HUES64 (cell line): ENCODE measurements at regions not wholly inside any gene's neighbourhood (a gene's known extent, or its start where the extent isn't known, plus 50 kb on each side); places are given as distances from the start of the nearest gene placed in this dataset.
A peak's percentile ranks its signal among the peaks of the same experiment; 100 is the strongest.

ENCODE experiments used
- H3K27ac ChIP-seq: 2 replicates; pipeline ENCODE4 v1.7.0; 2013; ENCODE audit warnings: low read depth, low read length, inconsistent platforms
- H3K27me3 ChIP-seq: 2 replicates; pipeline ENCODE4 v1.6.1; 2013; ENCODE audit warnings: mild to moderate bottlenecking, low read length; ENCODE audit not compliant: insufficient read depth
- H3K36me3 ChIP-seq: 2 replicates; pipeline ENCODE4 v1.6.1; 2013; ENCODE audit warnings: mild to moderate bottlenecking, low read length; ENCODE audit not compliant: insufficient read depth
- H3K4me1 ChIP-seq: 2 replicates; pipeline ENCODE4 v1.6.1; 2013; ENCODE audit warnings: mild to moderate bottlenecking, low read length, moderate library complexity; ENCODE audit not compliant: insufficient read depth
- H3K4me3 ChIP-seq: 2 replicates; pipeline ENCODE4 v1.5.1; 2013; ENCODE audit warnings: mild to moderate bottlenecking, low read length, moderate library complexity
- H3K9ac ChIP-seq: 2 replicates; pipeline ENCODE4 v1.6.1; 2013; ENCODE audit warnings: mild to moderate bottlenecking, low read depth, low read length
- H3K9me3 ChIP-seq: 2 replicates; pipeline ENCODE4 v1.6.1; 2013; ENCODE audit warnings: low read depth, low read length; ENCODE audit not compliant: insufficient read depth
- WGBS: fragments of 150-250, 120-280 bp; methylation state at CpG from one replicate; pipeline ENCODE4 v1.1.7; 2013; ENCODE audit warnings: missing lambda C conversion rate; 5-methylcytosine and 5-hydroxymethylcytosine counted together

- Histone ChIP-seq H3K27ac (no peak overlapping the region), H3K9ac (no peak overlapping the region), H3K27me3 (no peaks in the 10 kb centered on the region), H3K36me3 (no peaks in the 10 kb centered on the region), H3K4me3 (no peak overlapping the region), H3K4me1 (no peaks in the 10 kb centered on the region), H3K9me3 (no peaks in the 10 kb centered on the region)
- 93% methylated on average over 3 of the region's 3 CpGs for WGBS
Observed at GRCh38 chr11:122242731-122243130, 126.7 kb upstream of the BLID start.

- H3K27ac ChIP-seq, result no peak overlapping the region
- H3K9me3 ChIP-seq, result no peaks in the 10 kb centered on the region
- no peaks in the 10 kb centered on the region for H3K36me3 ChIP-seq
- WGBS, result 95% methylated on average over 3 of the region's 3 CpGs
- no peak overlapping the region for H3K4me3 ChIP-seq
- no peaks in the 10 kb centered on the region for H3K4me1 ChIP-seq
- no peaks in the 10 kb centered on the region for H3K27me3 ChIP-seq
- no peak overlapping the region for H3K9ac ChIP-seq
Observed at GRCh38 chr11:122241566-122241965, 125.6 kb upstream of the BLID start.

GRCh38 chr11:122240638-122241037 lies 124.6 kb upstream of the BLID start:
- no peak overlapping the region for H3K9ac ChIP-seq
- 88% methylated on average over 3 of the region's 3 CpGs for WGBS

GRCh38 chr11:122235615-122236014 lies 119.6 kb upstream of the BLID start:
- no peak overlapping the region for H3K27ac ChIP-seq
- H3K9me3 ChIP-seq, result no peaks in the 10 kb centered on the region
- H3K27me3 ChIP-seq, result no peaks in the 10 kb centered on the region
- H3K4me3 ChIP-seq, result no peak overlapping the region
- no peaks in the 10 kb centered on the region for H3K36me3 ChIP-seq
- 96% methylated on average over 3 of the region's 3 CpGs for WGBS
- H3K9ac ChIP-seq, result no peak overlapping the region
- no peaks in the 10 kb centered on the region for H3K4me1 ChIP-seq

More at GRCh38 chr11:122240638-122241037, 124.6 kb upstream of the BLID start:
- H3K9me3 ChIP-seq, result no peaks in the 10 kb centered on the region
- no peaks in the 10 kb centered on the region for H3K36me3 ChIP-seq
- no peaks in the 10 kb centered on the region for H3K27me3 ChIP-seq
- H3K4me1 ChIP-seq, result no peaks in the 10 kb centered on the region
- H3K27ac ChIP-seq, result no peak overlapping the region
- no peak overlapping the region for H3K4me3 ChIP-seq

- no peak overlapping the region for H3K4me3 ChIP-seq
- H3K9me3 ChIP-seq, result no peaks in the 10 kb centered on the region
- H3K27ac ChIP-seq, result no peak overlapping the region
- H3K36me3 ChIP-seq, result no peaks in the 10 kb centered on the region
- H3K27me3 ChIP-seq, result no peaks in the 10 kb centered on the region
- H3K9ac ChIP-seq, result no peak overlapping the region
- 100% methylated on average over 2 of the region's 3 CpGs for WGBS
- H3K4me1 ChIP-seq, result peaks cover 7% of the 10 kb centered on the region
Observed at GRCh38 chr11:122234780-122235179, 118.8 kb upstream of the BLID start.

GRCh38 chr11:122234257-122234656 lies 118.2 kb upstream of the BLID start:
- Histone ChIP-seq H3K27me3 (no peaks in the 10 kb centered on the region), H3K9me3 (no peaks in the 10 kb centered on the region), H3K4me1 (peaks cover 13% of the 10 kb centered on the region), H3K27ac (no peak overlapping the region), H3K9ac (no peak overlapping the region), H3K36me3 (no peaks in the 10 kb centered on the region), H3K4me3 (no peak overlapping the region)

GRCh38 chr11:122232985-122233384 lies 117.0 kb upstream of the BLID start:
- no peaks in the 10 kb centered on the region for H3K27me3 ChIP-seq
- H3K36me3 ChIP-seq, result no peaks in the 10 kb centered on the region
- 91% methylated on average over 4 of the region's 4 CpGs for WGBS
- H3K9me3 ChIP-seq, result no peaks in the 10 kb centered on the region
- H3K4me3 ChIP-seq, result no peak overlapping the region
- peaks cover 16% of the 10 kb centered on the region for H3K4me1 ChIP-seq
- no peak overlapping the region for H3K9ac ChIP-seq
- no peak overlapping the region for H3K27ac ChIP-seq

- no peaks in the 10 kb centered on the region for H3K27me3 ChIP-seq
- no peaks in the 10 kb centered on the region for H3K9me3 ChIP-seq
- H3K27ac ChIP-seq, result no peak overlapping the region; the same call in 1 of the 2 replicates
- peaks cover 16% of the 10 kb centered on the region for H3K4me1 ChIP-seq
- H3K4me3 ChIP-seq, result no peak overlapping the region
- no peaks in the 10 kb centered on the region for H3K36me3 ChIP-seq
- no peak overlapping the region for H3K9ac ChIP-seq
- 94% methylated on average over 7 of the region's 7 CpGs for WGBS
Observed at GRCh38 chr11:122230385-122230755, 114.4 kb upstream of the BLID start.

- Histone ChIP-seq H3K36me3 (no peaks in the 10 kb centered on the region), H3K27ac (peak overlapping the region; percentile 71), H3K9me3 (no peaks in the 10 kb centered on the region), H3K4me1 (peaks cover 16% of the 10 kb centered on the region), H3K27me3 (no peaks in the 10 kb centered on the region), H3K4me3 (no peak overlapping the region), H3K9ac (0 out of 2 replicates have a peak overlapping the region, but pooled peaks have one; percentile 19)
- 53% methylated on average over 22 of the region's 22 CpGs for WGBS
Observed at GRCh38 chr11:122229481-122230384, 113.7 kb upstream of the BLID start.

GRCh38 chr11:122229078-122229477 lies 113.1 kb upstream of the BLID start:
- Histone ChIP-seq H3K4me1 (peaks cover 16% of the 10 kb centered on the region), H3K9me3 (no peaks in the 10 kb centered on the region), H3K27me3 (no peaks in the 10 kb centered on the region), H3K4me3 (no peak overlapping the region), H3K27ac (peak overlapping the region; percentile 17; the same call in 1 of the 2 replicates), H3K9ac (no peak overlapping the region), H3K36me3 (no peaks in the 10 kb centered on the region)
- 68% methylated on average over 2 of the region's 2 CpGs for WGBS

- Histone ChIP-seq H3K9ac (no peak overlapping the region), H3K9me3 (no peaks in the 10 kb centered on the region), H3K27ac (no peak overlapping the region), H3K4me1 (peaks cover 16% of the 10 kb centered on the region), H3K27me3 (no peaks in the 10 kb centered on the region), H3K4me3 (no peak overlapping the region), H3K36me3 (no peaks in the 10 kb centered on the region)
- 96% methylated on average over 4 of the region's 4 CpGs for WGBS
Observed at GRCh38 chr11:122226810-122227379, 110.9 kb upstream of the BLID start.
